PC-3 (cell line): ENCODE measurements at regions not wholly inside any gene's neighbourhood (a gene's known extent, or its start where the extent isn't known, plus 50 kb on each side); places are given as distances from the start of the nearest gene placed in this dataset.

Experiments used
- ATAC-seq: fragments of 200-7000 bp; cut with Tn5 transposase; 2 replicates; pipeline ENCODE4 v1.9.1; 2020; ENCODE audit warnings: mild to moderate bottlenecking, moderate library complexity
- BruUV-seq: library from RNA; stranded (reverse); fragments of 400-500 nt; replicated peaks from 2 replicates; lab custom pipeline; 2021; lab: Mats Ljungman, UMichigan
- CTCF ChIA-PET: fragments of 300-600 bp; sonication (Branson Sonifier 250); formaldehyde crosslinking; loops from one replicate; lab custom pipeline; 2022; ENCODE audit warnings: antibody characterized with exemption; lab: Charles Lee
- POLR2A ChIA-PET: fragments of 300-600 bp; sonication (Branson Sonifier 250); formaldehyde crosslinking; loops from one replicate; lab custom pipeline; 2022; ENCODE audit warnings: antibody characterized with exemption; ENCODE audit not compliant: unreplicated experiment; lab: Charles Lee
- DNase-seq: peaks from one replicate; pipeline ENCODE4 v3.0.0-alpha.2; 2015
- H2AFZ ChIP-seq: fragments of 300-600 bp; sonication (generic); 2 replicates; pipeline ENCODE4 v1.6.0; 2016; ENCODE audit warnings: antibody characterized with exemption, low read length
- H3F3A ChIP-seq: fragments of 300-600 bp; sonication (generic); one replicate; pipeline ENCODE4 v1.6.0; 2017; ENCODE audit warnings: antibody characterized with exemption, low read length, control low read depth, mild to moderate bottlenecking; ENCODE audit not compliant: unreplicated experiment
- H3K27ac ChIP-seq: fragments of 300-600 bp; sonication (generic); 2 replicates; pipeline ENCODE4 v1.5.1; 2016; ENCODE audit warnings: mild to moderate bottlenecking, low read length
- H3K27me3 ChIP-seq: fragments of 300-600 bp; sonication (generic); 2 replicates; pipeline ENCODE4 v1.6.1; 2016; ENCODE audit warnings: low read length, mixed read lengths
- H3K36me3 ChIP-seq: fragments of 300-600 bp; sonication (generic); 2 replicates; pipeline ENCODE4 v1.6.1; 2016; ENCODE audit warnings: low read depth, mixed run types, low read length, mixed read lengths
- H3K4me1 ChIP-seq: fragments of 300-600 bp; sonication (generic); 2 replicates; pipeline ENCODE4 v1.5.1; 2016; ENCODE audit warnings: low read length; ENCODE audit not compliant: insufficient read depth
- H3K4me2 ChIP-seq: fragments of 300-600 bp; sonication (generic); 2 replicates; pipeline ENCODE4 v1.6.0; 2016; ENCODE audit warnings: low read length
- H3K4me3 ChIP-seq: fragments of 300-600 bp; sonication (generic); 2 replicates; pipeline ENCODE4 v1.5.1; 2016; ENCODE audit warnings: mild to moderate bottlenecking, low read length, mixed read lengths
- H3K79me2 ChIP-seq: fragments of 300-600 bp; sonication (generic); 2 replicates; pipeline ENCODE4 v1.6.1; 2017; ENCODE audit warnings: low read length, mixed read lengths
- H3K9ac ChIP-seq: fragments of 300-600 bp; sonication (generic); 2 replicates; pipeline ENCODE4 v1.6.0; 2016; ENCODE audit warnings: mild to moderate bottlenecking, low read length
- H3K9me2 ChIP-seq: fragments of 300-600 bp; sonication (generic); replicated peaks from 2 replicates; pipeline ENCODE4 v1.6.1; 2016; ENCODE audit warnings: mixed run types, low read length, mixed read lengths
- H3K9me3 ChIP-seq: fragments of 300-600 bp; sonication (generic); 2 replicates; pipeline ENCODE4 v1.6.1; 2016; ENCODE audit warnings: low read length, mixed read lengths
- H4K20me1 ChIP-seq: fragments of 300-600 bp; sonication (generic); 2 replicates; pipeline ENCODE4 v1.6.1; 2016; ENCODE audit warnings: low read length, mixed read lengths
- EZH2 ChIP-seq: fragments of 300-600 bp; sonication (generic); IDR thresholded peaks from one replicate; pipeline ENCODE4 v1.6.1; 2017; ENCODE audit warnings: antibody characterized with exemption, mild to moderate bottlenecking, low read length; ENCODE audit not compliant: unreplicated experiment
- EZH2phosphoT487 ChIP-seq: fragments of 300-600 bp; sonication (generic); IDR thresholded peaks from 2 replicates; pipeline ENCODE4 v1.6.1; 2018; ENCODE audit warnings: mild to moderate bottlenecking, antibody characterized with exemption, low read length, borderline replicate concordance
- intact Hi-C: fragments of 100-400 bp; cut with micrococcal nuclease; formaldehyde crosslinking; loops from 2 replicates; pipeline ENCODE4 v1.9.0; 2023
- TF ChIP-seq, protein P1 (sequence below): fragments of 300-600 bp; sonication (generic); conservative IDR thresholded peaks from 2 replicates; pipeline ENCODE4 v1.5.1; 2017; ENCODE audit warnings: antibody characterized with exemption, low read depth, mild to moderate bottlenecking, low read length

DNA sequence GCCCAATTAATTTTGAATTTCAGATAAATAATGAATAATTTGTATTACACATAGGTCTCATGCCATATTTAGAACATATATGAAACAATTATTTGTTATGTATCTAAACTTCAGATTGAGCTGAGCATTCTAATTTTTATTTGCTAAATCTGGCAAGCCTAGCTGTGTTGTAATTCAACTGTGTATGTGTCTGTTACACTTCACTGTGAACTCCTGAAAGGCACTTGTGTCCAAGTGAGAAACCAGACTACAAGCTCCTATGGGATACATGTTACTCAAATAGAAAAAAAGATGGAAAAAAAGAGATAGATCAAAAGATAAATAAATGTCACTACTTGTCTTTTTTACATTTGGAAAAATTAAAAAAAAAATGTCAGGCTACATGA is 56.5 kb upstream of the ANKRD55 start:
- no TSS peak for BruUV-seq
- POLR2A ChIA-PET = no interaction called here
- no peaks in the 10 kb centered on the region for H3K4me1 ChIP-seq

GRCh38 chr5:56288873-56289601 is 55.9 kb upstream of the ANKRD55 start:
- ChIA-PET CTCF (no interaction called here), POLR2A (no interaction called here)
- no peaks in the 10 kb centered on the region for H3K27me3 ChIP-seq
- H3K9me3 ChIP-seq = no peaks in the 10 kb centered on the region
- intact Hi-C loops = no loop called here
- H3K27ac ChIP-seq = no peak overlapping the region
- H2AFZ ChIP-seq = no peak overlapping the region
- H3K79me2 ChIP-seq = no peaks in the 10 kb centered on the region
- H3K9me2 ChIP-seq = no peaks in the 10 kb centered on the region
- DNase-seq = no peak
- no peak overlapping the region for H3K4me2 ChIP-seq
- H3K4me1 ChIP-seq = no peaks in the 10 kb centered on the region
- H3K4me3 ChIP-seq = no peak overlapping the region
- no TSS peak for BruUV-seq
- no peak for ATAC-seq
- TF ChIP-seq EZH2phosphoT487 (no peak), EZH2 (no peak)
- TF ChIP-seq, protein P1, sequence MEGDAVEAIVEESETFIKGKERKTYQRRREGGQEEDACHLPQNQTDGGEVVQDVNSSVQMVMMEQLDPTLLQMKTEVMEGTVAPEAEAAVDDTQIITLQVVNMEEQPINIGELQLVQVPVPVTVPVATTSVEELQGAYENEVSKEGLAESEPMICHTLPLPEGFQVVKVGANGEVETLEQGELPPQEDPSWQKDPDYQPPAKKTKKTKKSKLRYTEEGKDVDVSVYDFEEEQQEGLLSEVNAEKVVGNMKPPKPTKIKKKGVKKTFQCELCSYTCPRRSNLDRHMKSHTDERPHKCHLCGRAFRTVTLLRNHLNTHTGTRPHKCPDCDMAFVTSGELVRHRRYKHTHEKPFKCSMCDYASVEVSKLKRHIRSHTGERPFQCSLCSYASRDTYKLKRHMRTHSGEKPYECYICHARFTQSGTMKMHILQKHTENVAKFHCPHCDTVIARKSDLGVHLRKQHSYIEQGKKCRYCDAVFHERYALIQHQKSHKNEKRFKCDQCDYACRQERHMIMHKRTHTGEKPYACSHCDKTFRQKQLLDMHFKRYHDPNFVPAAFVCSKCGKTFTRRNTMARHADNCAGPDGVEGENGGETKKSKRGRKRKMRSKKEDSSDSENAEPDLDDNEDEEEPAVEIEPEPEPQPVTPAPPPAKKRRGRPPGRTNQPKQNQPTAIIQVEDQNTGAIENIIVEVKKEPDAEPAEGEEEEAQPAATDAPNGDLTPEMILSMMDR = no peak
- no peaks in the 10 kb centered on the region for H3F3A ChIP-seq
- no peaks in the 10 kb centered on the region for H4K20me1 ChIP-seq
- no peak overlapping the region for H3K9ac ChIP-seq
- no peaks in the 10 kb centered on the region for H3K36me3 ChIP-seq

More for the DNA sequence above, 56.5 kb upstream of the ANKRD55 start:
- intact Hi-C loops = no loop called here
- H3K27ac ChIP-seq = no peak overlapping the region
- no peak overlapping the region for H2AFZ ChIP-seq
- H3K9me2 ChIP-seq = no peaks in the 10 kb centered on the region
- H3K4me3 ChIP-seq = no peak overlapping the region
- CTCF ChIA-PET = no interaction called here
- H3K27me3 ChIP-seq = no peaks in the 10 kb centered on the region
- H3K36me3 ChIP-seq = no peaks in the 10 kb centered on the region
- TF ChIP-seq, protein P1 = no peak
- no peak for TF ChIP-seq EZH2
- TF ChIP-seq EZH2phosphoT487 = no peak
- no peaks in the 10 kb centered on the region for H4K20me1 ChIP-seq
- no peak overlapping the region for H3K9ac ChIP-seq
- H3K4me2 ChIP-seq = no peak overlapping the region
- no peak for ATAC-seq
- no peaks in the 10 kb centered on the region for H3K79me2 ChIP-seq
- H3K9me3 ChIP-seq = no peaks in the 10 kb centered on the region
- no peak for DNase-seq
- no peaks in the 10 kb centered on the region for H3F3A ChIP-seq
